Activated naive CD8-positive, alpha-beta T cell treated with anti-CD3 and anti-CD28 coated beads for 36 hours (primary cell): ENCODE measurements at regions not wholly inside any gene's neighbourhood (a gene's known extent, or its start where the extent isn't known, plus 50 kb on each side); places are given as distances from the start of the nearest gene placed in this dataset.
"Not testable (repeated sequence)": the region's sequence is repeated elsewhere in the genome, so short reads cannot be mapped to it uniquely, and the experiment has no call there.

Source experiments
- DNase-seq: peaks from one replicate; pipeline ENCODE4 v3.0.0; 2021
- H3K27ac Mint-ChIP-seq: one replicate; pipeline ENCODE4 v1.8.0; 2022; ENCODE audit warnings: mild to moderate bottlenecking, moderate library complexity, mixed read lengths
- H3K27me3 Mint-ChIP-seq: one replicate; pipeline ENCODE4 v1.8.0; 2022; ENCODE audit warnings: mild to moderate bottlenecking, mixed read lengths
- H3K36me3 Mint-ChIP-seq: one replicate; pipeline ENCODE4 v1.8.0; 2021; ENCODE audit warnings: mild to moderate bottlenecking, mixed read lengths
- H3K4me1 Mint-ChIP-seq: one replicate; pipeline ENCODE4 v1.8.0; 2021; ENCODE audit warnings: mixed read lengths
- H3K4me3 Mint-ChIP-seq: one replicate; pipeline ENCODE4 v1.8.0; 2022; ENCODE audit warnings: mild to moderate bottlenecking, moderate library complexity, mixed read lengths
- H3K9me3 Mint-ChIP-seq: one replicate; pipeline ENCODE4 v1.8.0; 2022; ENCODE audit warnings: mixed read lengths

GRCh38 chr10:42533866-42534265, 104.5 kb downstream of the ZNF33B start:
- Mint-ChIP-seq H3K36me3 (peaks cover 70% of the 10 kb centered on the region), H3K9me3 (peaks cover 70% of the 10 kb centered on the region)
- H3K27me3 Mint-ChIP-seq, H3K27ac Mint-ChIP-seq, DNase-seq, H3K4me3 Mint-ChIP-seq, H3K4me1 Mint-ChIP-seq: not testable (repeated sequence)

GRCh38 chr10:42532996-42533395, 105.4 kb downstream of the ZNF33B start:
- no peak overlapping the region for H3K4me3 Mint-ChIP-seq
- H3K9me3 Mint-ChIP-seq, result peaks cover 63% of the 10 kb centered on the region

GRCh38 chr10:42523098-42523497, 115.3 kb downstream of the ZNF33B start:
- H3K27ac Mint-ChIP-seq, result no peak overlapping the region
- DNase-seq, result no peak
- H3K27me3 Mint-ChIP-seq, result no peaks in the 10 kb centered on the region
- H3K9me3 Mint-ChIP-seq, result peaks cover 54% of the 10 kb centered on the region
- no peak overlapping the region for H3K4me3 Mint-ChIP-seq
- no peaks in the 10 kb centered on the region for H3K4me1 Mint-ChIP-seq
- peaks cover 76% of the 10 kb centered on the region for H3K36me3 Mint-ChIP-seq

More at GRCh38 chr10:42532996-42533395, 105.4 kb downstream of the ZNF33B start:
- H3K27ac Mint-ChIP-seq, result no peak overlapping the region
- H3K27me3 Mint-ChIP-seq, result no peaks in the 10 kb centered on the region
- no peaks in the 10 kb centered on the region for H3K4me1 Mint-ChIP-seq
- no peak for DNase-seq
- H3K36me3 Mint-ChIP-seq, result peaks cover 61% of the 10 kb centered on the region

- Mint-ChIP-seq H3K27me3 (no peaks in the 10 kb centered on the region), H3K4me1 (no peaks in the 10 kb centered on the region), H3K9me3 (peaks cover 65% of the 10 kb centered on the region), H3K4me3 (no peak overlapping the region), H3K36me3 (peaks cover 68% of the 10 kb centered on the region), H3K27ac (no peak overlapping the region)
- no peak for DNase-seq
Observed at GRCh38 chr10:42519761-42520460, 118.5 kb downstream of the ZNF33B start.

- H3K4me3 Mint-ChIP-seq, result no peak overlapping the region
- H3K36me3 Mint-ChIP-seq, result peaks cover 64% of the 10 kb centered on the region
- peaks cover 63% of the 10 kb centered on the region for H3K9me3 Mint-ChIP-seq
- no peaks in the 10 kb centered on the region for H3K4me1 Mint-ChIP-seq
- no peaks in the 10 kb centered on the region for H3K27me3 Mint-ChIP-seq
- H3K27ac Mint-ChIP-seq, result no peak overlapping the region
- no peak for DNase-seq
Observed at GRCh38 chr10:42519079-42519478, 119.3 kb downstream of the ZNF33B start.

GRCh38 chr10:42513921-42514320, 124.4 kb downstream of the ZNF33B start:
- H3K9me3 Mint-ChIP-seq, result peaks cover 51% of the 10 kb centered on the region
- H3K27me3 Mint-ChIP-seq, result no peaks in the 10 kb centered on the region
- H3K36me3 Mint-ChIP-seq, result peaks cover 22% of the 10 kb centered on the region
- no peak overlapping the region for H3K27ac Mint-ChIP-seq
- H3K4me3 Mint-ChIP-seq, result no peak overlapping the region
- no peaks in the 10 kb centered on the region for H3K4me1 Mint-ChIP-seq
- no peak for DNase-seq

GRCh38 chr10:42491801-42492200, 146.6 kb downstream of the ZNF33B start:
- no peaks in the 10 kb centered on the region for H3K27me3 Mint-ChIP-seq
- H3K4me3 Mint-ChIP-seq, result no peak overlapping the region
- peaks cover 2% of the 10 kb centered on the region for H3K9me3 Mint-ChIP-seq
- peaks cover 4% of the 10 kb centered on the region for H3K36me3 Mint-ChIP-seq
- H3K27ac Mint-ChIP-seq, result no peak overlapping the region
- no peak for DNase-seq
- H3K4me1 Mint-ChIP-seq, result no peaks in the 10 kb centered on the region

GRCh38 chr10:42491001-42491592, 147.3 kb downstream of the ZNF33B start:
- Mint-ChIP-seq H3K27ac (no peak overlapping the region), H3K4me1 (no peaks in the 10 kb centered on the region)

GRCh38 chr10:42490368-42490767, 148.0 kb downstream of the ZNF33B start:
- H3K27me3 Mint-ChIP-seq, result no peaks in the 10 kb centered on the region
- no peak for DNase-seq
- no peak overlapping the region for H3K4me3 Mint-ChIP-seq
- H3K4me1 Mint-ChIP-seq, result no peaks in the 10 kb centered on the region
- no peak overlapping the region for H3K27ac Mint-ChIP-seq
- H3K9me3 Mint-ChIP-seq, result peaks cover 4% of the 10 kb centered on the region
- H3K36me3 Mint-ChIP-seq, result peaks cover 4% of the 10 kb centered on the region

More at GRCh38 chr10:42491001-42491592, 147.3 kb downstream of the ZNF33B start:
- Mint-ChIP-seq H3K9me3 (peaks cover 4% of the 10 kb centered on the region), H3K27me3 (no peaks in the 10 kb centered on the region), H3K4me3 (no peak overlapping the region), H3K36me3 (peaks cover 4% of the 10 kb centered on the region)
- no peak for DNase-seq

GRCh38 chr10:42488416-42488815, 150.0 kb downstream of the ZNF33B start:
- H3K27ac Mint-ChIP-seq, result no peak overlapping the region
- no peaks in the 10 kb centered on the region for H3K27me3 Mint-ChIP-seq
- peaks cover 4% of the 10 kb centered on the region for H3K9me3 Mint-ChIP-seq
- no peak for DNase-seq
- no peaks in the 10 kb centered on the region for H3K4me1 Mint-ChIP-seq
- no peak overlapping the region for H3K4me3 Mint-ChIP-seq
- no peaks in the 10 kb centered on the region for H3K36me3 Mint-ChIP-seq

GRCh38 chr10:42482411-42482810, 156.0 kb downstream of the ZNF33B start:
- Mint-ChIP-seq H3K4me1 (no peaks in the 10 kb centered on the region), H3K27ac (no peak overlapping the region), H3K27me3 (peaks cover 14% of the 10 kb centered on the region), H3K36me3 (no peaks in the 10 kb centered on the region), H3K4me3 (no peak overlapping the region), H3K9me3 (peaks cover 5% of the 10 kb centered on the region)
- DNase-seq, result no peak

- H3K27me3 Mint-ChIP-seq, result peaks cover 41% of the 10 kb centered on the region
- no peak overlapping the region for H3K27ac Mint-ChIP-seq
- peaks cover 3% of the 10 kb centered on the region for H3K9me3 Mint-ChIP-seq
- H3K4me3 Mint-ChIP-seq, result no peak overlapping the region
- no peaks in the 10 kb centered on the region for H3K36me3 Mint-ChIP-seq
- H3K4me1 Mint-ChIP-seq, result peaks cover 1% of the 10 kb centered on the region
- no peak for DNase-seq
Observed at GRCh38 chr10:42479057-42479456, 159.3 kb downstream of the ZNF33B start.

GRCh38 chr10:42477170-42477569, 161.2 kb downstream of the ZNF33B start:
- DNase-seq, result no peak
- Mint-ChIP-seq H3K36me3 (no peaks in the 10 kb centered on the region), H3K27ac (no peak overlapping the region), H3K4me3 (no peak overlapping the region), H3K9me3 (peaks cover 2% of the 10 kb centered on the region), H3K4me1 (peaks cover 1% of the 10 kb centered on the region), H3K27me3 (peaks cover 43% of the 10 kb centered on the region)

- DNase-seq, result no peak
- Mint-ChIP-seq H3K9me3 (peaks cover 2% of the 10 kb centered on the region), H3K36me3 (no peaks in the 10 kb centered on the region), H3K27me3 (peaks cover 43% of the 10 kb centered on the region), H3K4me1 (peaks cover 1% of the 10 kb centered on the region), H3K4me3 (no peak overlapping the region), H3K27ac (no peak overlapping the region)
Observed at GRCh38 chr10:42476101-42476500, 162.3 kb downstream of the ZNF33B start.

- no peak for DNase-seq
- H3K4me3 Mint-ChIP-seq, result no peak overlapping the region
- no peaks in the 10 kb centered on the region for H3K36me3 Mint-ChIP-seq
- peaks cover 2% of the 10 kb centered on the region for H3K9me3 Mint-ChIP-seq
- peaks cover 1% of the 10 kb centered on the region for H3K4me1 Mint-ChIP-seq
- H3K27me3 Mint-ChIP-seq, result peaks cover 43% of the 10 kb centered on the region
- H3K27ac Mint-ChIP-seq, result no peak overlapping the region
Observed at GRCh38 chr10:42475168-42476098, 162.9 kb downstream of the ZNF33B start.
